Keratinocyte (primary cell): ENCODE measurements at regions not wholly inside any gene's neighbourhood (a gene's known extent, or its start where the extent isn't known, plus 50 kb on each side); places are given as distances from the start of the nearest gene placed in this dataset.

Experiments
- DNase-seq: peaks from one replicate; pipeline ENCODE4 v3.0.0-alpha.2; 2011; ENCODE audit warnings: low read depth, missing footprints, low spot score
- FAIRE-seq: peaks from 2 replicates; lab custom pipeline; 2011; peaks lifted over from hg19 to GRCh38; lab: Jason Lieb, UNC
- H2AFZ ChIP-seq: 2 replicates; pipeline ENCODE4 v1.6.0; 2012; ENCODE audit warnings: low read length, control low read depth, inconsistent platforms; ENCODE audit not compliant: control insufficient read depth
- H3K27ac ChIP-seq: 2 replicates; pipeline ENCODE4 v1.5.1; 2011; ENCODE audit warnings: low read length; ENCODE audit not compliant: control insufficient read depth, insufficient read depth
- H3K27me3 ChIP-seq: 3 replicates; pipeline ENCODE4 v1.6.0; 2011; ENCODE audit warnings: low read length; ENCODE audit not compliant: control insufficient read depth, insufficient read depth; ENCODE audit errors: extremely low read depth
- H3K36me3 ChIP-seq, 2 experiments: 2 replicates in 1 of 2; 3 replicates in 1 of 2; pipeline ENCODE4 v1.5.1; 2011; ENCODE audit warnings: low read length in 2 of 2, mild to moderate bottlenecking in 1 of 2; ENCODE audit not compliant: control insufficient read depth in 2 of 2, insufficient read depth in 2 of 2; ENCODE audit errors: extremely low read depth in 1 of 2
- H3K4me1 ChIP-seq: 3 replicates; pipeline ENCODE4 v1.5.1; 2011; ENCODE audit warnings: low read length; ENCODE audit not compliant: control insufficient read depth, insufficient read depth; ENCODE audit errors: extremely low read depth
- H3K4me2 ChIP-seq: 3 replicates; pipeline ENCODE4 v1.6.0; 2011; ENCODE audit warnings: low read depth, low read length; ENCODE audit not compliant: control insufficient read depth, insufficient read depth; ENCODE audit errors: extremely low read depth
- H3K4me3 ChIP-seq, 3 experiments: fragments of 200-600 bp in 1 of 3; sonication (generic) in 1 of 3; 2 replicates in 2 of 3; 3 replicates in 1 of 3; pipeline ENCODE4 v1.5.1; 2011 to 2016; ENCODE audit warnings: low read length in 3 of 3, mild to moderate bottlenecking in 3 of 3, control low read depth in 2 of 3, inconsistent platforms in 1 of 3, low read depth in 1 of 3, mixed read lengths in 1 of 3, mixed run types in 1 of 3, moderate library complexity in 1 of 3; ENCODE audit not compliant: control insufficient read depth in 2 of 3, insufficient read depth in 2 of 3; ENCODE audit errors: extremely low read depth in 1 of 3
- H3K79me2 ChIP-seq: 2 replicates; pipeline ENCODE4 v1.6.0; 2012; ENCODE audit warnings: low read length; ENCODE audit not compliant: control insufficient read depth, insufficient read depth
- H3K9ac ChIP-seq: 3 replicates; pipeline ENCODE4 v1.6.0; 2011; ENCODE audit warnings: low read length; ENCODE audit not compliant: control insufficient read depth, insufficient read depth; ENCODE audit errors: extremely low read depth
- H3K9me1 ChIP-seq: 3 replicates; pipeline ENCODE4 v1.6.0; 2011; ENCODE audit warnings: low read length; ENCODE audit not compliant: control insufficient read depth, insufficient read depth; ENCODE audit errors: extremely low read depth
- H3K9me3 ChIP-seq: 2 replicates; pipeline ENCODE4 v1.5.1; 2012; ENCODE audit warnings: low read depth, low read length; ENCODE audit not compliant: control insufficient read depth
- H4K20me1 ChIP-seq: 3 replicates; pipeline ENCODE4 v1.6.0; 2011; ENCODE audit warnings: low read length; ENCODE audit not compliant: control insufficient read depth, insufficient read depth; ENCODE audit errors: extremely low read depth
- CTCF ChIP-seq, 3 experiments: IDR thresholded peaks in 1 of 3; conservative IDR thresholded peaks in 1 of 3; optimal IDR thresholded peaks in 1 of 3; 2 replicates in 2 of 3; 3 replicates in 1 of 3; pipeline versions ENCODE3 to v1.5.1; 2011; ENCODE audit warnings: low read length in 3 of 3, mild to moderate bottlenecking in 3 of 3, moderate library complexity in 2 of 3, control low read depth in 1 of 3, inconsistent platforms in 1 of 3; ENCODE audit not compliant: insufficient read depth in 2 of 3; ENCODE audit errors: extremely low read depth in 1 of 3
- EZH2 ChIP-seq: IDR thresholded peaks from one replicate; pipeline ENCODE4 v1.6.1; 2012; ENCODE audit warnings: inconsistent platforms, mild to moderate bottlenecking, low read length, moderate library complexity
- dilution Hi-C: fragments of 300-500 bp; cut with MboI; formaldehyde crosslinking; loops from one replicate; pipeline ENCODE4 v1.7.0; 2020; ENCODE audit warnings: low sequenced_read_pairs; ENCODE audit not compliant: extremely low pct_ligation_motif_present

DNA sequence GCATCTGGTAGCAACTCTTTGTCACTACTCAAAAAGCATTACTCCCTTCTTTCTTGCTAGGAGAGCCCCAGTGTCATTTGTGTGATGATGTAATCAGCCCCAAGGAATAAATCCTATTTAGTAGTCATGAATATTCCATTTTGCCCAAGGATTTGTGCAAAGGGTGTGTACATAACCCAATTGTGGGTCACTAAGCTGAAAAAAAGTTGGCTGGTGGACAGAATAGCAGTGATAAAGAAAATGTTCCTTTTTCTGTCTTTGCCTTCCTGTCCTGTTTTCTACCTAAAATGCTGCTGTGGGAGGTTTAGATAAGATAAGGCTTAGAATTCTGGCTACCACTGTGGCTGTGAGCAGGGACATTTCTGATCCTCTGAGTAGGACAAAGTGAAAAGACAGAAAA lies 223.1 kb upstream of the ITGA1 start:
- Histone ChIP-seq H3K27me3 (no peaks in the 10 kb centered on the region), H2AFZ (no peak overlapping the region), H3K9me1 (no peaks in the 10 kb centered on the region), H3K36me3 (no peaks in the 10 kb centered on the region), H3K27ac (no peak overlapping the region), H3K4me3 (no peak overlapping the region), H4K20me1 (no peaks in the 10 kb centered on the region), H3K79me2 (no peaks in the 10 kb centered on the region), H3K4me1 (no peaks in the 10 kb centered on the region), H3K4me2 (no peak overlapping the region), H3K9ac (no peak overlapping the region), H3K9me3 (no peaks in the 10 kb centered on the region)
- DNase-seq (no peak), FAIRE-seq (no peak)
- dilution Hi-C loops: no loop called here
- TF ChIP-seq EZH2: no peak
- TF ChIP-seq CTCF (optimal IDR thresholded peaks at IDR 0.05 in 1 of 3, IDR thresholded peaks at IDR 0.05 in 1 of 3, conservative IDR thresholded peaks at IDR 0.05 in 1 of 3; ENCODE audit: extremely low read depth in 1 of 3, insufficient read depth in 2 of 3, low read length in 3 of 3): no peak

DNA sequence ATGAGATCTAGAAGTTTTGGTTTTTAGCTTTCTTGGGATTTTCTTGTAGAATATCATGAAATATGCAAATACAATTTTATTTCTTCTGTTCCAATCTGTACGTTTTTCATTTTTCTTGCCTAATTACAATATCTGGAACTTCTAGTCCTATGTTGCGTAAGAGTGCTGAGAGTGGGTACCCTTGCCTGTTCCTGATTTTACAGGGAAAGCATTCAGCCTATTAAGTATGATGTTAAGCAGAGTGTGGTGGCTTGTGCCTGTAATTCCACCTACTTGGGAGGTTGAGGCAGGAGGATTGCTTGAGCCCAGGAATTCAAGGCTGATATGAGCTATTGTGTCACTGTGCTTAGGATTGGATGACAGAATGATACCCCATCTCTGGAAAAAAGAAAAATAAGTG lies 210.2 kb upstream of the ITGA1 start:
- no peak for FAIRE-seq
- DNase-seq: no peak
- TF ChIP-seq EZH2: no peak
- no peak for TF ChIP-seq CTCF (optimal IDR thresholded peaks at IDR 0.05 in 1 of 3, IDR thresholded peaks at IDR 0.05 in 1 of 3, conservative IDR thresholded peaks at IDR 0.05 in 1 of 3; ENCODE audit: extremely low read depth in 1 of 3, insufficient read depth in 2 of 3, low read length in 3 of 3)

More for the DNA sequence above, 210.2 kb upstream of the ITGA1 start:
- no peaks in the 10 kb centered on the region for H3K9me3 ChIP-seq
- H2AFZ ChIP-seq: no peak overlapping the region
- no peaks in the 10 kb centered on the region for H4K20me1 ChIP-seq
- H3K9me1 ChIP-seq: no peaks in the 10 kb centered on the region
- H3K27ac ChIP-seq: no peak overlapping the region
- no peaks in the 10 kb centered on the region for H3K36me3 ChIP-seq
- no peak overlapping the region for H3K4me2 ChIP-seq
- H3K27me3 ChIP-seq: no peaks in the 10 kb centered on the region
- dilution Hi-C loops: no loop called here
- H3K4me3 ChIP-seq: no peak overlapping the region
- no peak overlapping the region for H3K9ac ChIP-seq
- H3K4me1 ChIP-seq: no peaks in the 10 kb centered on the region
- no peaks in the 10 kb centered on the region for H3K79me2 ChIP-seq
